OCI-LY7 (cell line): ENCODE measurements at regions not wholly inside any gene's neighbourhood (a gene's known extent, or its start where the extent isn't known, plus 50 kb on each side); places are given as distances from the start of the nearest gene placed in this dataset.

ENCODE experiments used
- BruUV-seq: library from RNA; stranded (reverse); fragments of 400-500 nt; replicated peaks from 2 replicates; lab custom pipeline; 2021; lab: Mats Ljungman, UMichigan
- CTCF ChIA-PET: fragments of 300-600 bp; sonication (Branson Sonifier 250); formaldehyde crosslinking; loops from one replicate; lab custom pipeline; 2022; ENCODE audit warnings: antibody characterized with exemption; ENCODE audit not compliant: unreplicated experiment; lab: Charles Lee
- POLR2A ChIA-PET: fragments of 300-600 bp; sonication (Branson Sonifier 250); formaldehyde crosslinking; loops from one replicate; lab custom pipeline; 2022; ENCODE audit warnings: antibody characterized with exemption; lab: Charles Lee
- DNase-seq: peaks from one replicate; pipeline ENCODE4 v3.0.0-alpha.2; 2015; ENCODE audit warnings: low spot score
- H2AFZ ChIP-seq: fragments of 200-600 bp; sonication (generic), shearing (Covaris generic); 2 replicates; pipeline ENCODE4 v1.6.1; 2014; ENCODE audit warnings: mild to moderate bottlenecking, antibody characterized with exemption, low read length, moderate library complexity
- H3K27ac ChIP-seq: fragments of 200-600 bp; sonication (generic); 2 replicates; pipeline ENCODE4 v1.5.1; 2014; ENCODE audit warnings: mixed run types, low read depth, mild to moderate bottlenecking, moderate library complexity, low read length, inconsistent platforms; ENCODE audit not compliant: poor library complexity, severe bottlenecking
- H3K36me3 ChIP-seq: fragments of 200-600 bp; sonication (generic); 2 replicates; pipeline ENCODE4 v1.6.1; 2014; ENCODE audit warnings: mild to moderate bottlenecking, antibody characterized with exemption, low read length, moderate library complexity, mixed read lengths; ENCODE audit not compliant: insufficient read depth
- H3K4me1 ChIP-seq: fragments of 200-600 bp; sonication (generic); 2 replicates; pipeline ENCODE4 v1.5.1; 2014; ENCODE audit warnings: mild to moderate bottlenecking, low read length; ENCODE audit not compliant: insufficient read depth, poor library complexity, severe bottlenecking
- H3K4me2 ChIP-seq: fragments of 200-600 bp; sonication (generic); 2 replicates; pipeline ENCODE4 v1.6.1; 2014; ENCODE audit warnings: mild to moderate bottlenecking, low read length
- H3K4me3 ChIP-seq: fragments of 200-600 bp; sonication (generic); 2 replicates; pipeline ENCODE4 v1.5.1; 2014; ENCODE audit warnings: mild to moderate bottlenecking, low read depth, low read length; ENCODE audit not compliant: poor library complexity, severe bottlenecking
- H3K79me2 ChIP-seq: fragments of 200-600 bp; sonication (generic); 2 replicates; pipeline ENCODE4 v1.6.1; 2016; ENCODE audit warnings: low read depth, mild to moderate bottlenecking, low read length, moderate library complexity, mixed read lengths; ENCODE audit not compliant: insufficient read depth
- H3K9me2 ChIP-seq: fragments of 200-600 bp; sonication (generic); 2 replicates; pipeline ENCODE4 v1.6.1; 2016; ENCODE audit warnings: mild to moderate bottlenecking, low read length, mixed read lengths; ENCODE audit not compliant: insufficient read depth
- H3K9me3 ChIP-seq: fragments of 200-600 bp; sonication (generic); 2 replicates; pipeline ENCODE4 v1.6.1; 2014; ENCODE audit warnings: mild to moderate bottlenecking, mixed run types, low read length, mixed read lengths
- H4K20me1 ChIP-seq: fragments of 200-600 bp; sonication (generic); 2 replicates; pipeline ENCODE4 v1.6.1; 2014; ENCODE audit warnings: mild to moderate bottlenecking, antibody characterized with exemption, low read length, moderate library complexity, mixed read lengths; ENCODE audit not compliant: insufficient read depth
- EZH2phosphoT487 ChIP-seq: fragments of 200-600 bp; sonication (generic); IDR thresholded peaks from 2 replicates; pipeline ENCODE4 v1.6.1; 2018; ENCODE audit warnings: low read depth, borderline replicate concordance, mild to moderate bottlenecking, mixed run types, antibody characterized with exemption, low read length, moderate library complexity, mixed read lengths
- intact Hi-C: fragments of 100-400 bp; cut with micrococcal nuclease; formaldehyde crosslinking; loops from one replicate; pipeline ENCODE4 v1.10.0; 2022; ENCODE audit not compliant: unreplicated experiment
- TF ChIP-seq, protein P1 (sequence below): fragments of 200-600 bp; sonication (generic); conservative IDR thresholded peaks from 2 replicates; pipeline ENCODE4 v1.5.1; 2014; ENCODE audit warnings: mild to moderate bottlenecking, antibody characterized with exemption, low read length, moderate library complexity, mixed read lengths

DNA sequence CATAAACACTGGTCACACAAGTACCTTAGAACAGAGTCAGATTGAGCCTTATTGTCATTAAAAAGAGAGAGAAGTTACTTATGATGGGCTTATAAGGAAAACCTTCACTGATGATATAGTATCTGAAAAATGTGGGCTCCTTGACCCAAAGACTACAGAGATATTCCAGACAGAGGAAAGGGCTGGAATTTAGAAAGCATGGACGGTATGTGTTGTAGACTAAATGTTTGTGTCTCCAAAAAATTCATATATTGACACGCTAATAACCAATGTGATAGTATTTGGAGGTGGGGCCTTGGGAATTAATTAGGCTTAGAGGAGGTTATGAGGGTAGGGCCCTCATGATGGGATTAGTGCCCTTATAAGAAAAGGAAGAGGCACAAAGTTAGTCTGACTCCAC, 61.0 kb upstream of the DAZL start:
- Histone ChIP-seq H3K79me2 (no peaks in the 10 kb centered on the region), H3K9me2 (no peaks in the 10 kb centered on the region), H3K27ac (no peak overlapping the region), H3K36me3 (no peaks in the 10 kb centered on the region), H4K20me1 (no peaks in the 10 kb centered on the region), H3K9me3 (no peaks in the 10 kb centered on the region), H3K4me3 (no peak overlapping the region), H3K4me1 (no peaks in the 10 kb centered on the region), H3K4me2 (no peak overlapping the region), H2AFZ (no peak overlapping the region)
- ChIA-PET POLR2A (no interaction called here), CTCF (no interaction called here)
- no peak for DNase-seq
- intact Hi-C loops = no loop called here
- no TSS peak for BruUV-seq
- TF ChIP-seq, protein P1, sequence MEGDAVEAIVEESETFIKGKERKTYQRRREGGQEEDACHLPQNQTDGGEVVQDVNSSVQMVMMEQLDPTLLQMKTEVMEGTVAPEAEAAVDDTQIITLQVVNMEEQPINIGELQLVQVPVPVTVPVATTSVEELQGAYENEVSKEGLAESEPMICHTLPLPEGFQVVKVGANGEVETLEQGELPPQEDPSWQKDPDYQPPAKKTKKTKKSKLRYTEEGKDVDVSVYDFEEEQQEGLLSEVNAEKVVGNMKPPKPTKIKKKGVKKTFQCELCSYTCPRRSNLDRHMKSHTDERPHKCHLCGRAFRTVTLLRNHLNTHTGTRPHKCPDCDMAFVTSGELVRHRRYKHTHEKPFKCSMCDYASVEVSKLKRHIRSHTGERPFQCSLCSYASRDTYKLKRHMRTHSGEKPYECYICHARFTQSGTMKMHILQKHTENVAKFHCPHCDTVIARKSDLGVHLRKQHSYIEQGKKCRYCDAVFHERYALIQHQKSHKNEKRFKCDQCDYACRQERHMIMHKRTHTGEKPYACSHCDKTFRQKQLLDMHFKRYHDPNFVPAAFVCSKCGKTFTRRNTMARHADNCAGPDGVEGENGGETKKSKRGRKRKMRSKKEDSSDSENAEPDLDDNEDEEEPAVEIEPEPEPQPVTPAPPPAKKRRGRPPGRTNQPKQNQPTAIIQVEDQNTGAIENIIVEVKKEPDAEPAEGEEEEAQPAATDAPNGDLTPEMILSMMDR = no peak
- no peak for TF ChIP-seq EZH2phosphoT487

DNA sequence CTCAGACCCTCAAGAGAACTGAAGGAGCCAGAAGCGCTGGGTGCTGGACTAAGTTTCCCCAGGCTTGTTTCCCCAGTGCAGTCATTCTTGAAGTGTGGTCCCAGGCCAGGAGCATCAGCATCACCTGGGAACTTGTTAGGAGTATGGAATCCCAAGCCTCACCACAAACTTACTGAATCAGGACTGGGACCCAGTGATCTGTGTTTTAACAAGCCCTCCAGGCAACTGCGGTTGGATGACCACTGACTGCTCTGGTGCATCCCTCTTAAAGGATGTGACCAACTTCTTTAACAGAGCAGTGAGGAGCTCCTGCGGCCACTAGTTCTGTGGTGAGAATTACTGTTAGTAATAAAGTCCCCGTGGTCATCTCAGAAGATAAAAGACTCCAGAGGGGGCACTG, 62.4 kb upstream of the DAZL start:
- no TSS peak for BruUV-seq
- no peak overlapping the region for H2AFZ ChIP-seq
- POLR2A ChIA-PET = interaction anchor here (1.6 kb wide), 1 partner anchor 18 kb away, joined by 4 read pairs; no protein-coding TSS in a partner anchor
- H3K36me3 ChIP-seq = no peaks in the 10 kb centered on the region
- H3K4me1 ChIP-seq = no peaks in the 10 kb centered on the region
- H3K79me2 ChIP-seq = no peaks in the 10 kb centered on the region
- intact Hi-C loops = no loop called here
- no peaks in the 10 kb centered on the region for H3K9me3 ChIP-seq
- no peak for DNase-seq
- no peak overlapping the region for H3K4me3 ChIP-seq
- no peaks in the 10 kb centered on the region for H3K9me2 ChIP-seq
- H3K27ac ChIP-seq = no peak overlapping the region
- TF ChIP-seq, protein P1 = no peak
- TF ChIP-seq EZH2phosphoT487 = no peak
- H4K20me1 ChIP-seq = no peaks in the 10 kb centered on the region
- no peak overlapping the region for H3K4me2 ChIP-seq
- CTCF ChIA-PET = no interaction called here

DNA sequence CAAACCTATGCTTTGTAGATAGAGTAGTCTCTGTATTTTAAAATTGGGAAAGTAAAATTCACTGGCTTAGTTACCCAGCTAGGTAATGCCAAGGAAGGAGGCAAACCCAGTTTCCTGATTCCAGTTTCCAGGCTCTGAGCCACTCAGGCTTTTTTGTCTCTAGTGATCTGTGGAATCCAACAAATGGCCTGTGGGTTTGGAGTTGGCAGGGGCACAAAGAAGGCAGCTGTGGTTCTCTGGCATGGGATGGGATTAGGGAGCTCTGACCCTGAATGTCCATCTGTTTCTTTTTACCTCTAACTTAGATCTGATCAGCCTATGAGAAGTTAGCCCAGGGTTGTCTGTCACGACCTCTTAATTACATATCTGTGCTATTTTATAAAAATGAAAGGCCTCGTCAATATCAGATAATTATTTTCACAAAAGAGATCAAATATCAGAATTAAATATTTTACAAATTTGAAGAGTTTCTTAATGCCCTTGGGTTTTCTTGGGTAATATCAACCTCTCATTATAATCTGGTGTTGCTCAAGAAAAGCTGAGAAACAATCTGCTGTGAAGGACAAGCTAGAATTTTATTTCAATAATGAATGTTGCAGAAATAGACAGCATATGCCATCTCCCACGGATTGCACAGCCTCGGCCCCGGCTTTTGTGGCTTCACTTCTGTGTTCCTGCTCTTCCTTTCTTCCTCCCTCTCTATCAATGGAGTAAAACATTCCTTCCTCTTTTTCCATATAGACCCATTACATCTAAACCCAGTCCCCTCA, 63.7 kb upstream of the DAZL start:
- no peak overlapping the region for H3K4me2 ChIP-seq
- H3K9me2 ChIP-seq = no peaks in the 10 kb centered on the region
- no peaks in the 10 kb centered on the region for H4K20me1 ChIP-seq
- H3K79me2 ChIP-seq = no peaks in the 10 kb centered on the region
- H3K4me1 ChIP-seq = no peaks in the 10 kb centered on the region
- intact Hi-C loops = no loop called here
- ChIA-PET CTCF (no interaction called here), POLR2A (interaction anchor here (1.6 kb wide), 1 partner anchor 20 kb away, joined by 4 read pairs; no protein-coding TSS in a partner anchor)
- no peaks in the 10 kb centered on the region for H3K9me3 ChIP-seq
- no peak for TF ChIP-seq EZH2phosphoT487
- TF ChIP-seq, protein P1 = no peak
- no peak overlapping the region for H2AFZ ChIP-seq
- no peak for DNase-seq
- no peak overlapping the region for H3K27ac ChIP-seq
- H3K36me3 ChIP-seq = no peaks in the 10 kb centered on the region
- no peak overlapping the region for H3K4me3 ChIP-seq
- no TSS peak for BruUV-seq
